PC-9 (cell line): ENCODE measurements at regions not wholly inside any gene's neighbourhood (a gene's known extent, or its start where the extent isn't known, plus 50 kb on each side); places are given as distances from the start of the nearest gene placed in this dataset.

Experiments
- EZH2 ChIP-seq: fragments of 200-600 bp; sonication (generic); IDR thresholded peaks from 2 replicates; pipeline ENCODE4 v1.8.0; 2017; ENCODE audit warnings: antibody characterized with exemption, low read depth
- TF ChIP-seq, protein P1 (sequence below): fragments of 200-600 bp; sonication (generic); conservative IDR thresholded peaks from 2 replicates; pipeline ENCODE4 v1.6.1; 2017; ENCODE audit warnings: mixed run types, antibody characterized with exemption, mild to moderate bottlenecking, moderate library complexity

DNA sequence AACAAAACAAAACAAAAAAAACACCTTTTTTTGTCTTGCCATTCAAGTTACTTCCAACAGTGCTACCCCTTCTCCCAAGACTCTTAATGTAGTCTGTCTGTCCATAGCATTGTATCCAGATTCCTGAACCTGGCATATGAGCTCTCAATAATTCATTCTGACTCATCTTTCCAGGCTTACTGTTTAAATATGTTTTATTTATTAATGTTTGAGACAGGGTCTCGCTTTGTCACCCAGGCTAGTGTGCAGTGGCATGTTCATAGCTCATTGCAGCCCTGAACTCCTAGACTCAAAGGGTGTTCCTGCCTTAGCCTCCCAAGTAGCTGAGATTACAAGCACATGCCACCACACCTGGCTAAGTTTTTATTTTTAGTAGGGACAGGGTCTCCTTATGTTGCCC lies 208.0 kb upstream of the DMRT1 start:
- TF ChIP-seq, protein P1, sequence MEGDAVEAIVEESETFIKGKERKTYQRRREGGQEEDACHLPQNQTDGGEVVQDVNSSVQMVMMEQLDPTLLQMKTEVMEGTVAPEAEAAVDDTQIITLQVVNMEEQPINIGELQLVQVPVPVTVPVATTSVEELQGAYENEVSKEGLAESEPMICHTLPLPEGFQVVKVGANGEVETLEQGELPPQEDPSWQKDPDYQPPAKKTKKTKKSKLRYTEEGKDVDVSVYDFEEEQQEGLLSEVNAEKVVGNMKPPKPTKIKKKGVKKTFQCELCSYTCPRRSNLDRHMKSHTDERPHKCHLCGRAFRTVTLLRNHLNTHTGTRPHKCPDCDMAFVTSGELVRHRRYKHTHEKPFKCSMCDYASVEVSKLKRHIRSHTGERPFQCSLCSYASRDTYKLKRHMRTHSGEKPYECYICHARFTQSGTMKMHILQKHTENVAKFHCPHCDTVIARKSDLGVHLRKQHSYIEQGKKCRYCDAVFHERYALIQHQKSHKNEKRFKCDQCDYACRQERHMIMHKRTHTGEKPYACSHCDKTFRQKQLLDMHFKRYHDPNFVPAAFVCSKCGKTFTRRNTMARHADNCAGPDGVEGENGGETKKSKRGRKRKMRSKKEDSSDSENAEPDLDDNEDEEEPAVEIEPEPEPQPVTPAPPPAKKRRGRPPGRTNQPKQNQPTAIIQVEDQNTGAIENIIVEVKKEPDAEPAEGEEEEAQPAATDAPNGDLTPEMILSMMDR, result no peak
- TF ChIP-seq EZH2, result no peak
